SK-N-SH (cell line): ENCODE measurements at regions not wholly inside any gene's neighbourhood (a gene's known extent, or its start where the extent isn't known, plus 50 kb on each side); places are given as distances from the start of the nearest gene placed in this dataset.

ENCODE experiments used
- CTCF ChIP-seq: fragments of 200-600 bp; sonication (generic); IDR thresholded peaks from 2 replicates; pipeline ENCODE4 v1.6.1; 2017; ENCODE audit warnings: antibody characterized with exemption, mild to moderate bottlenecking, moderate library complexity
- EP300 ChIP-seq, 2 experiments: IDR thresholded peaks; 2 replicates each; pipeline versions ENCODE4 v1.4.0 to v1.6.1; 2012; ENCODE audit warnings: borderline replicate concordance in 1 of 2, low read depth in 1 of 2, low read length in 1 of 2
- MEF2A ChIP-seq: IDR thresholded peaks from 2 replicates; pipeline ENCODE4 v1.4.0; 2012; ENCODE audit warnings: low read depth, borderline replicate concordance

- TF ChIP-seq EP300 (IDR thresholded peaks at IDR 0.05; ENCODE audit: borderline replicate concordance in 1 of 2, low read depth in 1 of 2, low read length in 1 of 2) (no peak), MEF2A (no peak), CTCF (no peak)
These were observed 237.3 kb upstream of the NCAM1 start for GRCh38 chr11:112723676-112724495.
